ENCODE measurements at regions not wholly inside any gene's neighbourhood (a gene's known extent, or its start where the extent isn't known, plus 50 kb on each side); places are given as distances from the start of the nearest gene placed in this dataset.

GRCh38 chr6:90403489-90404381 is 107.1 kb upstream of the BACH2 start:
- DNase-seq (ENCODE audit: low read depth in 2 of 2) = no peak

- no peak for DNase-seq (ENCODE audit: low read depth in 2 of 2)
These were observed 106.2 kb upstream of the BACH2 start for GRCh38 chr6:90402831-90403192.

- DNase-seq (ENCODE audit: low read depth in 2 of 2) = no peak
These were observed 105.5 kb upstream of the BACH2 start for GRCh38 chr6:90401933-90402830.

DNA sequence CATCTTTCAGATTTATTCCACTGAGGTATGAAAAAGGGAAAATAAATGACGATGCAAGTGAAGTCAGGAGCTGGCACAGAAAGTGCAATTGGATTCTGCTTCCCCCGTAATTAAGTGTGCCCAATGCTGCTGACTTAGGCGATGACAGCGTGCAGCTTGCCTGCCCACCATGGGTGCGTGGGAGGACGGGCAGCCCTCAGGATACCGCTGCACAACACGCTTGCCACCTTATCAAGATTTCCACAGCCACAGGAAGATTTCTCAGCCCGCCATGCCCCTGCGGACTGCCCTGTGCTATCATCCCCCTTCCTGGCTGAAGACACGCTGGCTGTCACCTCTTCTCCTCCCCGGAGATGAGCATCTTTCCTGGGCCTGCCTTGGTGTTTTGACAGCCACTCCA is 103.3 kb upstream of the BACH2 start:
- DNase-seq (ENCODE audit: low read depth in 2 of 2) = no peak

DNA sequence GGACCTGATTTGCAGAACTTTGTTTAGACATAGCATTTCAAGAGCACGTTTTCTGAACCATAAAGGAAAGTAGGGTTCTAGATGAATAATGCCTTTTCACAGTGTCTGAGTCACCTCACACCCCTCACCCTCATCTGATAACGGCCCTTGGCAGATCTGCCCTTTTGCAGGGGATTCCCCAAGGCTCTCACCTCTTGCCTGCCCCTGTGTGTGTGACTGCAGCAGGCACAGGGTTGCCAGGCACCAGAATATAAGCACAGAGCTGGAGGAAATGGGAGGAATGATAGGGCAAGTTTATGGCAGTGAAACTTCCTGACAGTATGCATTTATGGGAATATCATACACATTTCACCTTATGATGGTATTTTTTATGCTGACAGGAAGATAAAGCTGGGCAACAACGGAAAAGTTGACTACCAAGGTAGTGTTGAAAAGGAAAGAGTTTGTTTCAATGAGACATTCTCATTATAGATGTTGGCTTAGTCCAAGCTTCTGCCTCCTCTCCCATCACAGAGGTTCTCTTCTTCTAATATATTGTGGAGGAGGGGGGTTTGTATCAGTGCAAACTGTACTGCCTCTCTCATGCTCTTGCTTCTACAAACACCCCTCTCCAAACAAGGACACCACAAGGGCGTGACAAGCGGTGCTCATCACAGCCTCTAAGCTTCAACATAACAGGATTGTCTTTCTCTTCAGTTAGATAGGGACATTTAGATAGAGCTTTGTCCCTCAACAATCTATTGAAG is 101.5 kb upstream of the BACH2 start:
- DNase-seq (ENCODE audit: low read depth in 2 of 2) = peak; percentile 85 to 91

DNA sequence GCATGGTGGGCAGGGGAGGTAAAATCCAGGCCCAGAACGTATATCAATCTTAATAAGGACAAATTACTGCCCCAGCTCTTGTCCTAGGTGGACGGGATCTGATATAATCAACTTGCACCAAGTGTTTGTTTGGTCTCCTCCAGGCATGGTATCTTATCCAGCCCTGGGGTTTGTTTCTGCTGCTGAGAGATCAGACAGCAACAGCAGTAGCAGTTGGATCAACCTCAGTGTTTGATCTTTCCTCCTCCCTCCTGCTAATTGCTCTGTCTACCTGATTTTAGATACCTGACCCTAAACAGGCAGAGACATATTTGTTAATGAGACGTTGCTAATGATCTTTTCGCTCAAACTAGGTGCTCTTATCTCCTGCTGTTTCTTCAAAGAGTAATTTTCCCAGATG is 100.4 kb upstream of the BACH2 start:
- DNase-seq (ENCODE audit: low read depth in 2 of 2) = no peak

DNA sequence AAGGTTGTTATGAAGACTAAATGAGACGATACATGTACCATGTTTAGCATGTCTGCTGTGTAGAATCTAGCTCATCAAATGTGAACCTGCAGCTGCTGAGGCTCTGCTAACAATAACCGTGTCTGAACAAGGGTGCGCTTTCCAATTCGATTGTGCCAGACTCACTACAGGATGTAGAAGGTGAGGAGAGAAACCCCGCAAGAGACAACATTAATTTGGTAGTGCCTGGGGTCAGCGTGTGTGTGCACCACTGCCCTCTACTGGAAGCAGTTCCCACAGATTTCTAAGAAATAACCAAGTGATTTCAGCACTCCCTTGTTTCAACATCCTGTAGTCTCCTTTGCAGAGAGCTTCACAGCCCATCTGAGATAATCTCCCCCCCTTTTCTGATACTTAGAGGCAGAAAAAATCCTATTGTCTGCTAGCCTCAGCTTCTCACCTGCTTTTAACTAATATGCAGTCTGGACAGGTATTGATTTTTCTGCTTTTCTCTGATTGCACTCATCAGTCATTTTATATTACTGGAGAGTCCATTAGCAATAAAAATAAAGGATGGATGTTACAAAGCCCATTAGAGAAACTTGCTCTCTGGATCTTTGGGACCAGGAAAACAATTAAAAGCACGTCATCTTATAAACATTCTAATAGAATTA is 96.7 kb upstream of the BACH2 start:
- DNase-seq (ENCODE audit: low read depth in 2 of 2) = peak in 1 of 2 donors; percentile 71

DNA sequence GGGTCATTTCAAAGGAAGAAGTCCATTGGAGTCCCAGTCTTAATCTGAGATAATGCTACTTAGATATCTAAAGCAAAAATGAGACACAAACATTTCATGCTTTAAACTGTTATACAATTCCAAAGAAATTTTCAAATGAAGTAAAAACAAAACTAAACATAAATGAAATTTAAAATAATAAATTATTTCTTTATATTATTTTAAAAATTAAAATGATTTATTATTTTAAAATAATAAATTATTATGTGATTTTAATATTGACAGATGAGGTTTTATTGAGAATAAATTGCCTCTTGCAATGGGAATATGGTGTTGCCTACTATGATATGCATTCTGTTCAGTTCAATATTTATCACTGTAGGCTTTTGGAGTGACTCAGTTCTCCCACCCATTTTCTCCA is 93.7 kb upstream of the BACH2 start:
- no peak for DNase-seq (ENCODE audit: low read depth in 2 of 2)

GRCh38 chr6:90388395-90388794 is 91.8 kb upstream of the BACH2 start:
- DNase-seq (ENCODE audit: low read depth in 2 of 2) = peak in 1 of 2 donors; percentile 44

- DNase-seq (ENCODE audit: low read depth in 2 of 2) = no peak
These were observed 91.2 kb upstream of the BACH2 start for GRCh38 chr6:90387826-90388225.

DNA sequence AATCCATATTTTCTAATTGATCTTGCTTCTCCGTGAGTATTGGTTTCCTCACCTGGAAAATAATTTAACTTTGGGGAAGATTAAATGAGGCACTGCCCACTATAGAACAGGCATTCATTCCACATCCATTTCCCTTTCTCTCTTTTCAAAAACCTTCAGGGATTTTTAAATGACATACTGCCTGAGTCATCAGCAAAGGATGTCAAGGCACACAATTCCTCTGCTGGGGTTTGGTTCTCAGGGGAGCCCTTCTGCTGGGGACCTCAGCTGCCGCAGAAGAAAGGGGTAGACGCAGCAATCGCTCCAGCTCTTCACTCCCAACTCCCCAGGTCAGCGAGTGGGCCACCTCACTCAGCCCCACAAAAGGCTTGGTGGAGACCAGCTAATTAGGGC is 90.7 kb upstream of the BACH2 start:
- no peak for DNase-seq (ENCODE audit: low read depth in 2 of 2)

DNA sequence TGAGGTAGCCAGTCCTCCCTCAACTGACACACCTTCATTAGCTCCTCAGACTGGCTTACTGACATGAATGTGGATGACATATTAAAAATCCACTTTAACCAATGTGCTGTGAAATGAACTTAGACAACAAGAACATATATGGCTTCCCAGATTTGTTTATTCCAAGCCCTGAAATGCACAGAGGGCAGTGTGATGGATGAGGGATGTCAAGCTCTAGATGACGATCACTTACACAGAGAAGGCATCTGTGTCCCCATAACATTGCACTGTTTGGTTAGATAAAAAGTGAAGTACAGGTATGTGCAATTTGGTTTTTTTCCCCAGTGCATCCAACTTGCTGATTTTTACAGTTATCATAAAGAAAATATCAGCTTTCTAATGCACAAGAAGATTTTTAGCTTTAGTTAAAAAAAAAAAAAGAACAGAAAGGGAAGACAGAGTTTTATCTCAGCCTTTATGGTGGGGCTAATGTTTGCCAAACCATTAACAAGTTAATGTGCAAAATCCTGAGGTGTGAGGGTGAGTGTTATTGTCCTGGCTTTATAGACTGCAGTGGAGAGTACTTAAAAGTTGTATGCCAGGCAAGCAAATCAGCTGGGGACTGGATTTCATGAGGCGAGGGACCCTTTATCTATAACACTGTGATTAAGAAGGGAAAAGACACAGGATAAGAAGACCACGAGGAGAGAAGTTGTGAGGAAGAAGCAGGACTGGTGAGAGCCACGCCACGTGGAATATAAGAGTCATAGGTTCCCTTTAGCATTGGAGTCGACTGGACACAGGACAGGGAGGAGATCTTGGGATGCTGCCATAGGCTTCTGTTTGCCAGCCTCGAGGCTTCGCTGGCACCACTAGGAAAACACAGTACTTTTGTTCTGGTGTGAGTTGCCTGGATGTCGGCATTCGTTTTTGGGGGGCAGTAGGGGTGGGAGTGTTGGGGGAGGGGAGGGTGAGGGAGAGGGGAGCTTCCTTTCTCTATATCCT is 90.0 kb upstream of the BACH2 start:
- DNase-seq (ENCODE audit: low read depth in 2 of 2) = no peak

- no peak for DNase-seq (ENCODE audit: low read depth in 2 of 2)
These were observed 89.2 kb upstream of the BACH2 start for GRCh38 chr6:90385759-90386313.

DNA sequence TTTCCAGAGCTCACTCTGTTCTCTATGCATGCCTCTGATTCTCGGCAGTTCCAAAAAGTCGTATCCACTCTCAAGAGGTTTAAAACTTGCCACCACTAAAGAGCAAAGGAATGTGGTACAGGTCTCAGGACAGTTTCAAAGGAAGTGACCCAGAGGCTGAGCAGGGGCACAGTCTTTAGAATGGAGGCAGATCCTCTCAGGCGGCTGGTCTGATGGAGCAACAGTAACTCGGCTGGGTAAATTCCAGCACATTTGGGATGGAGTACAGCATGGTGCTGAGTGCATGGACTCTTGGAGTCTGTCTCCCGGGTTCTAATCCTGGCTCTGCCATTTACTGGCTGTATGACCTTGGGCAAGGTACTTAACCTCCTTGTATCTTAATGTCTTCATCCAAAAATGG is 88.1 kb upstream of the BACH2 start:
- DNase-seq (ENCODE audit: low read depth in 2 of 2) = no peak

GRCh38 chr6:90383196-90383822 is 86.7 kb upstream of the BACH2 start:
- DNase-seq (ENCODE audit: low read depth in 2 of 2) = no peak

DNA sequence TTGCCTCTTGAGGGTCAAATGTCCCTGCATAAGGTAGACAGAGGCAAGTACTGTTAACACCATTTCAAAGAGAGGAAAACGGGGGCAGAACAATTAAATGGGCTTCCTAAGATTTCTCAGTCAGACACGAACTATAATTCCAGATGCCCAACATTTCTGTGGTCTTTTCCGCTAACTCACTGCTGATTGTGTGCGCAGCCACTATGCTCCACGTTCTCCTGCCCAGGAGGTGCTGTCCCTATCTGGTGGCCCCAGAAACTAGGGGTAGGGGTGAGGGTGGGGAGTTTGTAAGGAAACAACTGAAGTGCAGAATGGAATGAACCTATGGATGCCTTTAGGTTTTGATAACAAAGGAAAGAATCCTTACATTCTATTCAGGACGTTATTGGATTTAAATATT is 86.1 kb upstream of the BACH2 start:
- DNase-seq (ENCODE audit: low read depth in 2 of 2) = no peak

DNA sequence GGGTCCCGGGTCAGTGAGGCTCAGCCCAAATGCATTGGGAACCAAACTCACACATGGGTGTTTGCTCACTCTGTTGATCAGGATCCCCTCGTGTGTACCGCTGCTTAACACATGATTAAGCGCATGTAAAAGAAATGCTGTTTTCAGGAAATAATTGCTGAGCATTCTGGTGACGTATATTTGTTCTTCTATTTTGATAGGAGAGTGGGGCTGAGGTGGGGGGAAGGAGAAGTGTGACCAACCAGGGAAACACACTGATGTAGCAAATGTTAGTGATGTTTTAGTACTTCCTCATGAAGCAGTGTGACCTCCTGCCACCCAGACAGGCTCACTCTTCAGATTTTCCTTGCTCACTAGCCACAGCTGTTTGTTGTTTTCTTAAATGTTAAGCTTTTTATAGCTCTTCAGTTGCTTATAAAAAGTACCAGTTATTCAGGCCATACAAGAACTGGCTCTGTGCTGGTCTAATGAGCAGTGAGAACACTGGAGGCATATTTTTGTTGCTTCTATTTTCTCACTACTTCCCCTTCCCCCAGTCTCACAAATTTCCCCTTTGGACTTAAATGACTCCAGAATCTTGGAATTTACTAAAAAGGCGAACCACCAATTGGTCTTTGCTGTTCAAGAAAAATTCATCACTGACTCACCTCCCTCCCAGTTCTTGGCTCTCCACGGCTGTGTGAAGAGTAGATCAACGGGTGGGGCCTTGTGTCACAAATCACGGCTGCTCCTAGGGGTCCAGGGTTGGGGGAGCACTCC is 79.2 kb upstream of the BACH2 start:
- DNase-seq (ENCODE audit: low read depth in 2 of 2) = no peak

- no peak for DNase-seq (ENCODE audit: low read depth in 2 of 2)
These were observed 77.6 kb upstream of the BACH2 start for GRCh38 chr6:90374201-90374600.

- DNase-seq (ENCODE audit: low read depth in 2 of 2) = no peak
These were observed 76.2 kb upstream of the BACH2 start for GRCh38 chr6:90372885-90373284.
